WTC11 (cell line): ENCODE measurements at regions not wholly inside any gene's neighbourhood (a gene's known extent, or its start where the extent isn't known, plus 50 kb on each side); places are given as distances from the start of the nearest gene placed in this dataset.

Experiments used
- ATAC-seq: fragments of 200-7000 bp; cut with Tn5 transposase; 2 replicates; pipeline ENCODE4 v1.10.0; 2021; ENCODE audit warnings: mild to moderate bottlenecking, moderate library complexity
- CTCF ChIA-PET: fragments of 300-600 bp; sonication (Branson Sonifier 250); formaldehyde crosslinking; loops from one replicate; lab custom pipeline; 2021; ENCODE audit warnings: antibody characterized with exemption; lab: Charles Lee
- POLR2A ChIA-PET: fragments of 350-600 bp; sonication (Branson Sonifier 250); formaldehyde crosslinking; loops from one replicate; lab custom pipeline; 2021; ENCODE audit warnings: antibody characterized with exemption; lab: Charles Lee
- DNase-seq: peaks from one replicate; pipeline ENCODE4 v3.0.0; 2021; ENCODE audit warnings: low spot score
- H3K27ac Mint-ChIP-seq: 2 replicates; pipeline ENCODE4 v1.8.0; 2021; ENCODE audit warnings: mixed read lengths
- H3K27me3 Mint-ChIP-seq: 2 replicates; pipeline ENCODE4 v1.8.0; 2021; ENCODE audit warnings: low read depth, mild to moderate bottlenecking, moderate library complexity, mixed read lengths
- H3K36me3 Mint-ChIP-seq: 2 replicates; pipeline ENCODE4 v1.8.0; 2021; ENCODE audit warnings: mixed read lengths
- H3K4me1 Mint-ChIP-seq: 2 replicates; pipeline ENCODE4 v1.8.0; 2022; ENCODE audit warnings: mixed read lengths
- H3K4me3 Mint-ChIP-seq: 2 replicates; pipeline ENCODE4 v1.8.0; 2021; ENCODE audit warnings: mild to moderate bottlenecking, moderate library complexity, mixed read lengths
- H3K9me3 Mint-ChIP-seq: 2 replicates; pipeline ENCODE4 v1.8.0; 2021; ENCODE audit warnings: mixed read lengths
- ELF4 ChIP-seq: sonication (generic); formaldehyde crosslinking; IDR thresholded peaks from 2 replicates; pipeline ENCODE4 v1.8.1; 2022; ENCODE audit warnings: low read depth, mild to moderate bottlenecking, moderate library complexity, missing genetic modification reagents
- EMX1 ChIP-seq: fragments of 250-450 bp; sonication (Bioruptor Pico); IDR thresholded peaks from 2 replicates; pipeline ENCODE4 v1.8.0; 2021; ENCODE audit warnings: mild to moderate bottlenecking
- GABPB1 ChIP-seq: sonication (generic); formaldehyde crosslinking; IDR thresholded peaks from 2 replicates; pipeline ENCODE4 v1.8.1; 2023; ENCODE audit warnings: mild to moderate bottlenecking, missing genetic modification reagents
- JUN ChIP-seq: sonication (generic); formaldehyde crosslinking; IDR thresholded peaks from 2 replicates; pipeline ENCODE4 v1.8.0; 2023; ENCODE audit warnings: mild to moderate bottlenecking, missing genetic modification reagents
- KAT7 ChIP-seq: sonication (generic); formaldehyde crosslinking; IDR thresholded peaks from 2 replicates; pipeline ENCODE4 v1.8.1; 2023; ENCODE audit warnings: missing genetic modification reagents, mild to moderate bottlenecking, borderline replicate concordance
- MYBL2 ChIP-seq: sonication (generic); formaldehyde crosslinking; IDR thresholded peaks from 2 replicates; pipeline ENCODE4 v1.8.1; 2023; ENCODE audit warnings: mild to moderate bottlenecking, moderate library complexity, missing genetic modification reagents
- NR2C2 ChIP-seq: sonication (generic); formaldehyde crosslinking; IDR thresholded peaks from 2 replicates; pipeline ENCODE4 v1.8.0; 2022; ENCODE audit warnings: mild to moderate bottlenecking, missing genetic modification reagents
- SOX15 ChIP-seq: fragments of 250-450 bp; sonication (Bioruptor Pico); IDR thresholded peaks from 2 replicates; pipeline ENCODE4 v1.9.0; 2021; ENCODE audit warnings: mild to moderate bottlenecking
- TCF7 ChIP-seq: sonication (generic); formaldehyde crosslinking; IDR thresholded peaks from 2 replicates; pipeline ENCODE4 v1.8.0; 2022; ENCODE audit warnings: mild to moderate bottlenecking, low read depth, missing genetic modification reagents, moderate library complexity
- ZNF416 ChIP-seq: fragments of 250-450 bp; sonication (Bioruptor Pico); IDR thresholded peaks from 2 replicates; pipeline ENCODE4 v1.9.0; 2021; ENCODE audit warnings: mild to moderate bottlenecking, inconsistent platforms
- TF ChIP-seq, protein P1 (sequence below): sonication (generic); formaldehyde crosslinking; IDR thresholded peaks from 2 replicates; pipeline ENCODE4 v1.8.1; 2023; ENCODE audit warnings: mild to moderate bottlenecking, missing genetic modification reagents, moderate library complexity
- TF ChIP-seq, protein P2 (sequence below): sonication (generic); formaldehyde crosslinking; IDR thresholded peaks from 2 replicates; pipeline ENCODE4 v1.8.0; 2022; ENCODE audit warnings: mild to moderate bottlenecking, missing genetic modification reagents
- TF ChIP-seq, protein P3 (sequence below): sonication (generic); formaldehyde crosslinking; conservative IDR thresholded peaks from 2 replicates; pipeline ENCODE4 v1.8.1; 2022; ENCODE audit warnings: mild to moderate bottlenecking, missing genetic modification reagents
- TF ChIP-seq, protein P4 (sequence below): fragments of 200-600 bp; IDR thresholded peaks from 2 replicates; pipeline ENCODE4 v1.8.0; 2022; ENCODE audit warnings: antibody characterized with exemption
- TF ChIP-seq, protein P5 (sequence below): fragments of 250-450 bp; sonication (Bioruptor Pico); IDR thresholded peaks from 2 replicates; pipeline ENCODE4 v1.9.0; 2021; ENCODE audit warnings: moderate library complexity, mild to moderate bottlenecking, inconsistent platforms, borderline replicate concordance
- TF ChIP-seq, protein P6 (sequence below): fragments of 250-450 bp; sonication (Bioruptor Pico); IDR thresholded peaks from 2 replicates; pipeline ENCODE4 v1.9.0; 2021; ENCODE audit warnings: mild to moderate bottlenecking
- TF ChIP-seq, protein P7 (sequence below): sonication (generic); formaldehyde crosslinking; conservative IDR thresholded peaks from 2 replicates; pipeline ENCODE4 v1.8.1; 2023; ENCODE audit warnings: mild to moderate bottlenecking, low read depth, missing genetic modification reagents, moderate library complexity
- TF ChIP-seq, protein P8 (sequence below): fragments of 250-450 bp; sonication (Bioruptor Pico); conservative IDR thresholded peaks from 2 replicates; pipeline ENCODE4 v1.9.0; 2021; ENCODE audit warnings: mild to moderate bottlenecking

DNA sequence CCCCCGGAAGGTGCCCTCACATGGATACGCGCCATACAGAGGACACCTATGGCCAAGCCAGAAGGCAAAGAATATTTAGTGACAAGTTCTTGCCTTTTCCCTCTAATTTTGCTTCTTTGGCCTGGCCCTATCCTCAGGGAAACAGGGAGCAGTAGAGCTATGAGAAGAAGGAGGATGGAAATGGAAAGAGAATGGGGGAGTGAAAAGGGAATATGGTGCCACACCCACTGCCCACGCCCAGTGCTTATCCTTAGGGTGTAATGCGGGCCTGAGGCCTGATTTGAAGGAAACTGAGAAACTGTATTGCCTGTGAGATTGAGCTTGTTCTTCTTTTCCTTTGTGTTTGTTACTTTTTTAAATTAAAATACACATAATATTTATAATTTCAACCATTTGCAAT, 255.1 kb downstream of the HS3ST3A1 start (continued):
- TF ChIP-seq GABPB1 (CRISPR knock-in tag), result no peak
- TF ChIP-seq, protein P1, sequence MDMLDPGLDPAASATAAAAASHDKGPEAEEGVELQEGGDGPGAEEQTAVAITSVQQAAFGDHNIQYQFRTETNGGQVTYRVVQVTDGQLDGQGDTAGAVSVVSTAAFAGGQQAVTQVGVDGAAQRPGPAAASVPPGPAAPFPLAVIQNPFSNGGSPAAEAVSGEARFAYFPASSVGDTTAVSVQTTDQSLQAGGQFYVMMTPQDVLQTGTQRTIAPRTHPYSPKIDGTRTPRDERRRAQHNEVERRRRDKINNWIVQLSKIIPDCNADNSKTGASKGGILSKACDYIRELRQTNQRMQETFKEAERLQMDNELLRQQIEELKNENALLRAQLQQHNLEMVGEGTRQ (CRISPR knock-in tag), result no peak
- no peak for TF ChIP-seq NR2C2 (CRISPR knock-in tag)
- TF ChIP-seq SOX15, result no peak
- TF ChIP-seq, protein P2, sequence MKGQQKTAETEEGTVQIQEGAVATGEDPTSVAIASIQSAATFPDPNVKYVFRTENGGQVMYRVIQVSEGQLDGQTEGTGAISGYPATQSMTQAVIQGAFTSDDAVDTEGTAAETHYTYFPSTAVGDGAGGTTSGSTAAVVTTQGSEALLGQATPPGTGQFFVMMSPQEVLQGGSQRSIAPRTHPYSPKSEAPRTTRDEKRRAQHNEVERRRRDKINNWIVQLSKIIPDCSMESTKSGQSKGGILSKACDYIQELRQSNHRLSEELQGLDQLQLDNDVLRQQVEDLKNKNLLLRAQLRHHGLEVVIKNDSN (CRISPR knock-in tag), result no peak
- TF ChIP-seq, all 79 proteins: peak for 0

DNA sequence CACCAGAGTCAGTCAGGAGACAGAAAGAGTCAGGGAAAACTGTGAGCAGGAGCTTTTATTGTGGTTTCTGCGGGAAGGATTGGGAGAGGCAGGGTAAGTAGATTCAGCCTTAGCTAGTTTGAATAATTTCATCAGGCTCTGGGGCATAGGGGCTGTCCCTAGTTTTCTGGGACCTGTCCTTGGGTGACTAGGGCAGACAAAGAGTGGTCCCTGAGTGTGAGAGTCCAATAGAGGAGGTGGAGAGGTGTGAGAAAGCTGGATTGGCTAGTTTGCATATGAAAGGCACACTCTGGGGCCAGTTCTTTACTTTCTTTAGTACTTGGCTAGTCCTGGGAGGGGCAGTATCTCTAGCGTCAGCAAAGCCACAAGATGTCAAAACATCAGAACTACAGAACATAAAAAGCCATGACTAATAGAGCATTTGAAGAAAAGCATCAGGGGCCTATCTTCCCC, 255.6 kb downstream of the HS3ST3A1 start:
- CTCF ChIA-PET, result interaction anchor here (1.1 kb wide), 1 partner anchor 9 kb away, joined by 3 read pairs; no protein-coding TSS in a partner anchor
- peaks cover 6% of the 10 kb centered on the region for H3K36me3 Mint-ChIP-seq
- 0 out of 2 replicates have a peak overlapping the region, but pooled peaks have one; percentile 5 for H3K27ac Mint-ChIP-seq
- ATAC-seq (peak; percentile 99), DNase-seq (peak; percentile 15)
- H3K4me3 Mint-ChIP-seq, result no peak overlapping the region
- H3K27me3 Mint-ChIP-seq, result peaks cover 5% of the 10 kb centered on the region; the same call in 1 of the 2 replicates
- H3K4me1 Mint-ChIP-seq, result peaks cover 27% of the 10 kb centered on the region
- POLR2A ChIA-PET, result no interaction called here
- TF ChIP-seq, protein P3, sequence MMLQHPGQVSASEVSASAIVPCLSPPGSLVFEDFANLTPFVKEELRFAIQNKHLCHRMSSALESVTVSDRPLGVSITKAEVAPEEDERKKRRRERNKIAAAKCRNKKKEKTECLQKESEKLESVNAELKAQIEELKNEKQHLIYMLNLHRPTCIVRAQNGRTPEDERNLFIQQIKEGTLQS, result no peak
- TF ChIP-seq KAT7 (CRISPR knock-in tag) (no peak), JUN (CRISPR knock-in tag) (no peak), MYBL2 (CRISPR knock-in tag) (no peak), EMX1 (no peak), ELF4 (CRISPR knock-in tag) (no peak), ZNF416 (CRISPR knock-in tag) (no peak), TCF7 (no peak)
- TF ChIP-seq, protein P4, sequence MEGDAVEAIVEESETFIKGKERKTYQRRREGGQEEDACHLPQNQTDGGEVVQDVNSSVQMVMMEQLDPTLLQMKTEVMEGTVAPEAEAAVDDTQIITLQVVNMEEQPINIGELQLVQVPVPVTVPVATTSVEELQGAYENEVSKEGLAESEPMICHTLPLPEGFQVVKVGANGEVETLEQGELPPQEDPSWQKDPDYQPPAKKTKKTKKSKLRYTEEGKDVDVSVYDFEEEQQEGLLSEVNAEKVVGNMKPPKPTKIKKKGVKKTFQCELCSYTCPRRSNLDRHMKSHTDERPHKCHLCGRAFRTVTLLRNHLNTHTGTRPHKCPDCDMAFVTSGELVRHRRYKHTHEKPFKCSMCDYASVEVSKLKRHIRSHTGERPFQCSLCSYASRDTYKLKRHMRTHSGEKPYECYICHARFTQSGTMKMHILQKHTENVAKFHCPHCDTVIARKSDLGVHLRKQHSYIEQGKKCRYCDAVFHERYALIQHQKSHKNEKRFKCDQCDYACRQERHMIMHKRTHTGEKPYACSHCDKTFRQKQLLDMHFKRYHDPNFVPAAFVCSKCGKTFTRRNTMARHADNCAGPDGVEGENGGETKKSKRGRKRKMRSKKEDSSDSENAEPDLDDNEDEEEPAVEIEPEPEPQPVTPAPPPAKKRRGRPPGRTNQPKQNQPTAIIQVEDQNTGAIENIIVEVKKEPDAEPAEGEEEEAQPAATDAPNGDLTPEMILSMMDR, result no peak
- TF ChIP-seq, protein P5, sequence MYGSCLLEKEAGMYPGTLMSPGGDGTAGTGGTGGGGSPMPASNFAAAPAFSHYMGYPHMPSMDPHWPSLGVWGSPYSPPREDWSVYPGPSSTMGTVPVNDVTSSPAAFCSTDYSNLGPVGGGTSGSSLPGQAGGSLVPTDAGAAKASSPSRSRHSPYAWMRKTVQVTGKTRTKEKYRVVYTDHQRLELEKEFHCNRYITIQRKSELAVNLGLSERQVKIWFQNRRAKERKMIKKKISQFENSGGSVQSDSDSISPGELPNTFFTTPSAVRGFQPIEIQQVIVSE, result no peak
- TF ChIP-seq, protein P6, sequence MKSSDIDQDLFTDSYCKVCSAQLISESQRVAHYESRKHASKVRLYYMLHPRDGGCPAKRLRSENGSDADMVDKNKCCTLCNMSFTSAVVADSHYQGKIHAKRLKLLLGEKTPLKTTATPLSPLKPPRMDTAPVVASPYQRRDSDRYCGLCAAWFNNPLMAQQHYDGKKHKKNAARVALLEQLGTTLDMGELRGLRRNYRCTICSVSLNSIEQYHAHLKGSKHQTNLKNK (CRISPR knock-in tag), result no peak
- TF ChIP-seq, protein P7, sequence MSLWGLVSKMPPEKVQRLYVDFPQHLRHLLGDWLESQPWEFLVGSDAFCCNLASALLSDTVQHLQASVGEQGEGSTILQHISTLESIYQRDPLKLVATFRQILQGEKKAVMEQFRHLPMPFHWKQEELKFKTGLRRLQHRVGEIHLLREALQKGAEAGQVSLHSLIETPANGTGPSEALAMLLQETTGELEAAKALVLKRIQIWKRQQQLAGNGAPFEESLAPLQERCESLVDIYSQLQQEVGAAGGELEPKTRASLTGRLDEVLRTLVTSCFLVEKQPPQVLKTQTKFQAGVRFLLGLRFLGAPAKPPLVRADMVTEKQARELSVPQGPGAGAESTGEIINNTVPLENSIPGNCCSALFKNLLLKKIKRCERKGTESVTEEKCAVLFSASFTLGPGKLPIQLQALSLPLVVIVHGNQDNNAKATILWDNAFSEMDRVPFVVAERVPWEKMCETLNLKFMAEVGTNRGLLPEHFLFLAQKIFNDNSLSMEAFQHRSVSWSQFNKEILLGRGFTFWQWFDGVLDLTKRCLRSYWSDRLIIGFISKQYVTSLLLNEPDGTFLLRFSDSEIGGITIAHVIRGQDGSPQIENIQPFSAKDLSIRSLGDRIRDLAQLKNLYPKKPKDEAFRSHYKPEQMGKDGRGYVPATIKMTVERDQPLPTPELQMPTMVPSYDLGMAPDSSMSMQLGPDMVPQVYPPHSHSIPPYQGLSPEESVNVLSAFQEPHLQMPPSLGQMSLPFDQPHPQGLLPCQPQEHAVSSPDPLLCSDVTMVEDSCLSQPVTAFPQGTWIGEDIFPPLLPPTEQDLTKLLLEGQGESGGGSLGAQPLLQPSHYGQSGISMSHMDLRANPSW (CRISPR knock-in tag), result no peak
- TF ChIP-seq, protein P1 (CRISPR knock-in tag), result no peak
- TF ChIP-seq, protein P8, sequence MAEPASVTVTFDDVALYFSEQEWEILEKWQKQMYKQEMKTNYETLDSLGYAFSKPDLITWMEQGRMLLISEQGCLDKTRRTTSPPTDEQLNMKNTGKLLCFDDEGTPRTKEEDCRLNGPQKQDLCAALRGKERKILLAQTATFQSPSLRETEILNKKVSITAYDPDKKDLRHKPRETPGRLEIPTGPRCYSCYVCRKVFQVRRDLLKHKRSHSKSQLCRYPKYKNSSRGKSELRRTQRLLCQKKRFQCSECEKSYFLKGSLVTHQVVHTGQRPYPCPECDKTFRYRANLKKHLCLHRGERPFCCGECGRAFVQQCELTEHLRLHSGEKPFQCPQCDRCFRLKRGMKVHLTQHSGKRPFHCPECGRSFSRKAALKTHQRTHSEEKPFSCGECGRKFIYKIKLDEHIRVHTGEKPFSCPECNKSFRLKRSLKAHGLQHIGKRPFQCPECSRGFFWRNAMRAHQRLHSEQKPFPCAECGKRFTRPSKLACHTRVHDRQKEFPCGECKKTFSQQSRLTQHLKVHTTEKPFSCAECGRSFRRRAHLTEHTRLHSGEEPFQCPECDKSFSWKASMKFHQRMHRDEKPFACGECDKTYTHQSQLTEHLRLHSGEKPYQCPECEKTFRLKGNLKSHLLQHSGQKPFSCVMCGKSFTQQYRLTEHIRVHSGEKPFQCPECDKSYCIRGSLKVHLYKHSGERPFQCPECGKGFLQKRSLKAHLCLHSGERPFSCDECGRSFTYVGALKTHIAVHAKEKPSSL (CRISPR knock-in tag), result no peak
- peaks cover 10% of the 10 kb centered on the region for H3K9me3 Mint-ChIP-seq
